ENCODE measurements at regions not wholly inside any gene's neighbourhood (a gene's known extent, or its start where the extent isn't known, plus 50 kb on each side); places are given as distances from the start of the nearest gene placed in this dataset.

DNA sequence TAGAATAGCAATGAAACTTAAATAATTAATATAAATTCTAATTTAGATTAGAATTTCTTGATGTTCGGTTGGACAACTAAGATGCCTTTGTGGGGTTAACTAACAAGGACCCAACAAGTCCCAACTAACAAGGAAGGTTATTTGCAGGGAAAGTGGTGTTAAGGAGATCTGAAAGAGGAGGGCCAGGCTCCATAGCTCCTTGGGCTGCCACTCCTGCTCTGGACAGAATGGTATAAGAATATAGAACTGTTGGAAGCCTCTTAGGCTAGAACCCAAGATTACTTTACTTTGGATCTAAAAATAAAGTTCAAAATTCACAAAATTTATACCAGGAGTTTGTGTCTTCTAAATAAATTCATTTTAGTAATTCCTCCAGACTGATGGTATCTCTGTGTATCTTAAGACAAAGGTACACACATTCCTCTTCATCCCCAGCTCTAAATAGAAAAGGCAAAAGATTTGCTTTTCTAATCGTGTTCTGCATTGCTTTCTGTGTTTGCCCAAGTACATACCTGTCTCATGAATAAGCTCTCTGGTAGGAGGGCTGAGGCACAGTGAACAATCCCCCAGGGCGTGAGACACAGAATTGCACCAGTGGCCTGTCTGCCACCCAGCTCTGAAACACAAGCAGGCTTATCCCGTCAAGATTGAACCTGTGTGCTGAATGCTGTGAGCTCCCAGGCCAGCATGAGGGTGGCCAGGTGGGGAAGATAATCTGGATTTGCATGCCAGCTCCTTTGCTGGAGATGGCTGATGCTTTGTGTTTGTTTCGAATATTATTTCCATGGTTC is 176.0 kb downstream of the ACKR3 start:
- DNase-seq (ENCODE audit: low read depth in 2 of 2) = no peak

DNA sequence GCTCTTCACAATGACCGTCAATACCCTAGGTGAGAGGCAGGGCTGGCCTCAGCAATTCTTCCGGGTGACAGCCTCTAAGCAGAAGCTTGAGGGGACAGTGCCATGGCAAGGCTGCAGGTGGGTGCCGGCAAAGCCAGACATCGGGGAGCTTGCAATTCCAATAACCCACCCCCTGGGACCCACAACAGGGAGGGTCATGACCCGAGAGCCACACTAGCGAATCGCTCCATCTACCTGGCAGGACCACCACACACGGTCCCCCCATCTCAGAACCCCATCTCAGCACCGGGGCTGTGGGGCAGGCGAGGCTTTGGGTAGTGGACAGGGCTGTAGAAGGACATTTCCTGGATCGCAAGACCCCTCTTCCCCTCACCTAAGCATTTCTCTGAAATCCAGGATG is 177.2 kb downstream of the ACKR3 start:
- DNase-seq (ENCODE audit: low read depth in 2 of 2) = no peak

DNA sequence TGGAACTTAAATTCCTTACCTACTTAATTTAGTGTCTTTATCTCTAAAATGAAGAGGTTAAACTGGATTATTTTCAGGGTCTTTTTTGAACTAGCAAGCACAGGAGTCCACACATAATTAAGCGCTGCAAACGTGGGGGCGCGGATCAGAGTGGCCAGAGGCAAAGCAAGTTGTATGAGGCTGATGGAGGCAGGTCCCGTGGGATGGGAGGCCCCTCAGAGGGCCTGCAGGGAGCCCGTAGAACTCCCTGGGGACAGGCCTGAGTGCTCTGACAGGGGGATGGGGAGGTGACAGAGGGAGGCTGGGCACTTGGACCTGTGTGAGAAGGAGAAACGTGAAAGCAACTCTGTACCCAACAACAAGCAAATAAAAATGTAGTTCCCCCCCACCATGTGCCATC is 177.8 kb downstream of the ACKR3 start:
- no peak for DNase-seq (ENCODE audit: low read depth in 2 of 2)

DNA sequence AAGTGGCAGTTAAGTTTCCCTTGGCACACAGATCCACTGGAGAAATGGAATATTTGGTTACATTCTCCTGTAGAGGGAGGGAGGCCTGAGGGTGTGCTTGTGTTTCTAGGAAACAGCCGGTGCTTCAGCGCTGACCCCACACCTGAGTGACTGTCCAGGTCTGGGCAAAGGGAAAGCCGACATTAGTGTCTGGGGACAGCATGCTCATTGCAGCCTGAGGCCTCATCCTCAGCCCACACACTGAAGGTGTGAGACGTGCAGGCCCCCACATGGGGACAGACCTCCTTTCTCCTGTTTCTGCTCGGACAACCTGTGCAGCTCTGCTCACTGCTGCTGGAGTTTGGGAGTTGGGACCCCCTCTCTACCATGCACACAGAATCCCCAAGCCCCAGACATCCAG is 178.3 kb downstream of the ACKR3 start:
- no peak for DNase-seq (ENCODE audit: low read depth in 2 of 2)

DNA sequence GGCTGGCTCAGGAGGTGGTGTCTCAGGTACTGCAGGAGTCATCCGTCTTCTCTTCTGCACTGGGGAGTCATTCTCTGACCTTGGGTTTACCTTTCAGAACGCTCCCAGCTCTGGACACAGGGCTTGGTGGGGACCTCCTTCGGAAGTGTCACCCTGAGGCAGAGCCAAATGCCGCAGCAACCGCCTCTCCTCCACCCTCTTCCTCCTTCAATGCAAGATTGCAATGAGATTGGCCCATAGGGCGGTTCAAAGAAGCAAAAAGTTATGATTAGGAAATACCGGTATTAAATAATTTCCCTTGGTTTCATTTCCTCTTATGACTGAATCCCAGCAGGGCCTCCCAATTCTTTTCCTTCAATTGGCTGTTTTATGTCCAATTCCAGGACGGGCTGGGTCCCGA is 178.8 kb downstream of the ACKR3 start:
- no peak for DNase-seq (ENCODE audit: low read depth in 2 of 2)

DNA sequence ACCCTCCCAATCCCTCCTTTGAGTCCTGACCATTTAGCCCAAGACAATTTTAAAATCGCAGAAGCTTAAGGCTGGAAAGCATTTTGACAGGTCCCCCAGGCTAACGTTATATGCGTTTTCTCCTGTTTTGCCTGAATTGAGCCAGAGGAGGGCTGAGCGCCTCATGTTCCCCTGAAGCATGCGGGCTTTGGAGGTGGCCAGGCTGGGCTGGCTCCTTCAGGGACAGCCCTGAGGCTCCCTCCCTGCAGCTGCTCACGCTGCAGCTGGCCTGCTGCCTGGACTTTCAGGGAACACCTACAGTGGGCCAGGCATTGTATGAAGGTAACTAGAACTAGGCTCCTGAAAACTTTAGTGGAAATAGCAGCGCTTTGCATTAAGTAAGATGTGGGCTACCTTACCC is 179.2 kb downstream of the ACKR3 start:
- DNase-seq (ENCODE audit: low read depth in 2 of 2) = no peak

DNA sequence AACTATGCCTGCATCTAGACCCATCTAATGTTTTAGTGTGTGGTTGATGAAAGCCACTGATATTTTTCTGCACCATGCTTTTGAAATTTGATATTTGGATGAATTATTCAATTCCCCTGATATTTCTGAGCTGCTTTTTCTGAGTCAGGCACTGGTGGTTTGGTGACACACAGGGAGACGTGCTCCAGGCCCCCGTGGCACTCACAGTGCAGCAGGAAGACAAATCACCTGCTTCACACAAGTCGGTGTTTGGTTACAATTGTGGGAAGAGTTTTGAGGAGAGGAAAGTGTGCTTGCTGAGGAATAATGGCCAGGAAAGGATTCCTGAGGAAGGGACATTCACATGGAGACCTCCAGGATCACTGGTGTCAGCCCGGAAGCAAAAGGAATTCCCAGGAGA is 179.7 kb downstream of the ACKR3 start:
- DNase-seq (ENCODE audit: low read depth in 2 of 2) = no peak

DNA sequence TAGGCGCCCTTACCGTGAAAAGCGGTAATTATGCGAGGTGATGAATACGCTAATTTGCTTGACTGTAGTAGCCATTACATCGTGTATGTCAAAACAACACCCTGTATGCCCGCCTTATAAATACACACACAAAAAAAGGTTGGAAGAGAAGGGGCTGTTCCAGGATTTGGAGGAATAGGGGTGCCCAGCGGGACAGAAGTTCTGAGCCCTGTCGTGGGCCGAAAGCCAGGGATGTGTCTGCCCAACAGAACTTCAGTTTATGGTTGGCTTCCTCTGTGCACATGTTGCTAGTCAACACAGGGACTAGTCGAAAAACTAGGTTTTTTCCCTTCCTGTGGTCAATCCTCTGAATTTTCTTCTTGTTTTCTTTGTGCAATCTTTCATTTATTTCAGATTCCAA is 182.5 kb downstream of the ACKR3 start:
- DNase-seq (ENCODE audit: low read depth in 2 of 2) = no peak

DNA sequence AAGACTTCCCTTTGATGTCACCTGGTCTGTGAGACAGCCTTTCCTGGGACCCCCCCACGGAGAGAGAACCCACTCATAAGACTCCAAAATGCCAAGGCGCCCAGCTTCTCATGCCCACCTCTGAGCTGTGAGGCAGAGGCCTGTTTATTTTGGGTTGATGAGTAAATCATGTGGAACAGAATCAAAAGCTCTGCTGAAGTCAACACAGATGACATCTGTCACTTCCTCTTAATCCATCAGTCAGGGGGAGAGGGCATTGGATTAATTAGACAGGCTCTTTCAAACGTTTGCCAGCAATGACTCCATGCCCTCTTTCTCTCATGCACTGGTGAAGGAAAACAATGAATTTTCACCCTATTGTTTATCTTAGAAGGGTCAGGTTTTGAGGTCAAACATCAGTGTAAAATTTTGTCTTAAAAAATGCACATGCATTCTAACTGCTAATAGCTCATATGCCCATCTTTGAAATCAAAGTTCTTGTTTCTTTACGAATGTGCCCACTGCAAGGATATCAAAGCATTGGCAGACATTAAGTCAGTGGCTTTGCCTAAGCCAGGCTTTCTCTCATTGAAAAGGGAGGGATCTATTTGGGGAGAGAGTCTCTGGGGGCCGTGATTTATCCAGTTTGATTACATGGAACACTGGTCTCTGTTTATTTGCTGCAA is 184.1 kb downstream of the ACKR3 start:
- no peak for DNase-seq (ENCODE audit: low read depth in 2 of 2)

DNA sequence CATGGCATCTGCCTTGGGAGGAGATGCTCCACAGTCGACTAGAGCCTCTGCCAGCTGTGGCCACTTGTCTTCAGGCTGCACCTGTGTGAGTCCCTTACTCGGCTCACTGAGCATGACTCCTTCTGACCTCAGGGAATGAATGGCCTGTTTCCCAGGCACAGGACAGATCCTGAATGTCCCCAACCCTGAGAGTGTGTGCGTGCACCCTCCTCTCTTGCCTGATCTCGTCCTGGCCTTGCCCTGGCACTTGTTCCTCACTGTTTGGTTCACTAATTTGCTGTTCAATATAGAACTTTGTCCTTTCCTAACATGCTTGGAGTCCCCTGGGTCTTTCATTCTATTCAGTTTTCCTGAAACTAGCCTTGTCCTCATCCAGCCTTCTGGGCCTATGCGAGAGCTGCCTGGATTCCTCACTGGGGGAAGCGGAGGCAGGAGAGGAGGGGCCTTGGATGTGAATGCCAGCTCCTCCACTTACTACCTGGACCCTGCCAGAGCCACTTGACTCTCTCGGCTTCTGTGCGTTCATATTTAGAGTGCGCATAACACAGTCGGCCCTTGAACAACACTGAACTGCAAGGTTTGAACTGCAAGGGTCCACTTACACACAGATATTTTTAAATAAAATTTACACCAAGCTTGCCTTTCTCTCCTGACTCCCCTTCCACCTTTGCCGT is 184.8 kb downstream of the ACKR3 start:
- no peak for DNase-seq (ENCODE audit: low read depth in 2 of 2)

DNA sequence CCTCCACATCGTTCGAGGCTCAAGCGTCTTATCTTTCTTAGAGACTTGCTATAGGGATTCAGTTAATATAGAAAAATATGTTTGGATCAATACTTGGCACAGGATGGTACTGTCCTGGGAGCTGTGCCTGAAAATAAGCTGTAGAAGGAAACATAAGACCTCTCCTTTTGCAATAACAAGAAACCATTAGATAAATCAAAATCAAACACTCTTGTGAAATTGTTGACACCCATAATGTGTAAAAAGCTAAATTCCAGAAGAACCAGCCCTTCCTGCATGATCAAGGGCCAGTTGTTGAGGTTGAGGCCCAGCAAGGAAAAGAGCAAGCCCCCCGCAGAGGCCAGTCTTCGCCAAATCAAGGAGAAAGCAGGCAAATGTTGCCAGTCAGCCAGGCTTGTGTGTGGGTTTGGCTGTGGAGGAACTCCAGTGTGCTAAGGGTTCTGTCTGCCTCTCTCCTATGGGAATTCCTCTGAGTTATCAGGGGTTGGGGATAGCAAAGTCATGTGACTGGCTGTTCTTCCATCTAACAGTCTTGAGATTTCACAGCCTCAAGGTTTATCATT is 185.7 kb downstream of the ACKR3 start:
- no peak for DNase-seq (ENCODE audit: low read depth in 2 of 2)

DNA sequence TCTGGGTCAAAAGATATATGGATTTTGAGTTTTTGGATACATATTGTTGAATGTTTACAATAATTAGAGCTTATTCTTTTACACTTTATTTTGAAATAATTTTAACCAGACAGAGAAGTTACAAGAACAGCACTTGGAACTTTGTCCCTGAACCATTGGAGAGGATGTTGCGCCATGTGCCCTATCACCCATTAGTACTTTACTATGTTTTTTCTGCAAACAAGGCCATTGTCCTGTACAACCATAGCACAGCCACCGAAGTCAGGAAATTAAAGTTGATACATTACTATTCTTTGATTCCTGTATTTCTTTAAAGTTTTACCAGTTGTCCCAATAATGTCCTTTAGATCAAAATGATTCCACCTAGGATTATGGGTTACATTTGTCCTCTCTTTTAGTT is 188.8 kb downstream of the ACKR3 start:
- DNase-seq (ENCODE audit: low read depth in 2 of 2) = no peak

DNA sequence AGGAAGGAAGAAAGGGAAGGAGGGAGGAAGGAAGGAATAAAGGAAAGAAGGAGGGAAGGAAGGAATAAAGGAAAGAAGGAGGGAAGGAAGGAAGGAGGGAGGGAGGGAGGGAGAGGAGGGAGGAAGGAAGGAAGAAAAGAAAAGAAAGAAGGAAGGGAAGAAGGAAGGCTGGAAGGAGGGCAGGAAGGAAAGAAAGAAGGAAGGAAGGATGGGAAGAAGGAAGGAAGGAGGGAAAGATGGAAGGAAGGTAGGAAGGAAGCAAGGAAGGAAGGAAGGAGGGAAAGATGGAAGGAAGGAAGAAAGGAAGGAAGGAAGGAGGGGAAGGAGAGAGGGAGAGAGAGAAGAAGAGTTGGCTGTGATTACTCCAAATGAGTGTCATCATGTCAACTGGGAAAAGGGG is 190.6 kb downstream of the ACKR3 start:
- no peak for DNase-seq (ENCODE audit: low read depth in 2 of 2)

DNA sequence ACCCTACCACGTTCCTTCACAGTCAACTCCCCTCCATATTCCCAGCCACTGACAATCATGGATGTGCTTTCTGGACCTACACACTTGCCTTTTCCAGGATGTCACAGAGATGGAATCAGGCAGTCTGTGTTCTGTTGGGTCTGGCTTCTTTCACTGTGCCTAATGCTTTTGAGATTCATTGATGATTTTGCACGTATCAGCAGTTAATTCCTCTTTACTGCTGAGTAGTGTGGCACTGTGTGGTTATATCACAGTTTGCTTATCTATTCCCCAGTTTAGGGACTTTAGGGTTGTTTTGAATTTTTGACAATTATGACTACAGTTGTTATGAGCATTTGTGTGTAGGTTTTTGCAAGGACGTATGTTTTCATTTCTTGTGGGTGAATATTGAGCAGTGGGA is 191.7 kb downstream of the ACKR3 start:
- DNase-seq (ENCODE audit: low read depth in 2 of 2) = no peak

DNA sequence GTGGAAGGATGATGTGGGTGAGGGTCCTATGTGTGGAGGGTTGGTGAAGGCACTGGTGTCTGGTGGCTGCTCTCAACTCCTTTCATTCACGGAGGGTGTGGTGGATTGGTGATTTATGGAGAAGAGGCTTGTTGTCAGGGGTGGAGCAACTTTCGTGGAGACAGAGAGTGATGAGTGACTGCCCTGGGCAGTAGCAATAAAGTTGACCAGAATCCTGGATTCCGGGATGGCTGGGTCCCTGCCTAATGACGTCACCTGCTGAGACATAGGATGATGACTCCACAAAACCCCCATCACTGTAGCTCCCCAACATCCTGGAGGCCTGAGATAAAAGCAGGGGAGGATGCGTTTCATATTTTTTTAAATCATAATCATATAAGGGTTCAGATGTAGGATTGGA is 193.0 kb downstream of the ACKR3 start:
- DNase-seq (ENCODE audit: low read depth in 2 of 2) = no peak

DNA sequence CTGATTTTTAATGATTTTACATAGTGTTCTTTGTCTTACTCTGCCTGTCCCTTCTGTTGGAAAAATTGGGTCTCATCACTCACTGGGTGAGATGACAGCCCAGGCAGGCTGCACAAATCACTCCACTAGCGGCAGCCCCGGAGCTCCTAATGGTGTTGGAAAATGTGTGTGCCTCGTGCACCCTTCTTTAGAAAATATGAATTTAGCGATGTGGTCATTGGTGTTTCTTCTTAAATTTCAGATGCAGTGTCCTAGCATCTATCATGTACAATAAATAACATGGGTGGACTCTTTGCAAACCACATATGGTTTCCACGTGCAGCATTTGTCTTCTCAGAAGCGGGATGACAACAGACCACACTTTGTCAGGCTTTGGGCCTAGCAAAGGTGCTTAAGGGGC is 194.2 kb downstream of the ACKR3 start:
- DNase-seq (ENCODE audit: low read depth in 2 of 2) = no peak

DNA sequence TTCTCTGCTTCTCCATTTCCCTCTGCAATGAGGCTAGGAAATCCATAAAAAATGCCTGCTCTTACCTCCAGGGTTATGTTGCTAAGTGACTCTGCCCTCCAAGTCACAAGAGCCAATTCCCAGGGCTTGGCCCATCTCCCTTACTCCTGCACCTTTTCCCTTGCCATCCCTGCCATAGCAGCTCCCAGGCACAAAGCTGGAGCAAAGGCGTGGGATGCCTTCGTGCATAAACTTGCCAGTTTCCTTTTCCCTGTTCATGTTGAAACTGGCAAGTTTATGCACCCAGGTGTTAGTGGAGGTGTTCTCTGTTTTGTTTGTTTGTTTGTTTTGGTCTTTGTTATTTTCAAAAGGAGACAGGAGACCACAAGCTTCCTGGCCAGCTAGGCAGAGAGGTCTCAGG is 195.1 kb downstream of the ACKR3 start:
- no peak for DNase-seq (ENCODE audit: low read depth in 2 of 2)

DNA sequence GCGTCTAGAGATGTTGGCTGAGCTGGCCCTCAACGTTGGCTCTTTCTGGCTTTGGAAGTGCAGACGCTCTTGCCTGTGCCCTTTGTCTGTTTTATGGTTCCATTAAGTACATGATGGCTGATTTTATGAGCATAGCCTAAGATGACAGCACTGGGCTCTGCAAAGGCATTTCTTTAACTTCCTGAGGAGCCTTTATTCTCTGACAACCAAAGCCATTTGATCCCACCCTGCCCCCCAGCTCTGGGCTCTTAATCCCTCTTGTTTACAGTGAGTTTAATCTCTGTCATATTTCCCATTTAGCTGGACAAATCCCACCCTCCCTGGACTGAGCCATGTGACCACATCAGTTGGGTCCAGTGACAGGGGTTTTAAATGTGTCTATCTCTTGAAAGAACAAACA is 195.9 kb downstream of the ACKR3 start:
- no peak for DNase-seq (ENCODE audit: low read depth in 2 of 2)

DNA sequence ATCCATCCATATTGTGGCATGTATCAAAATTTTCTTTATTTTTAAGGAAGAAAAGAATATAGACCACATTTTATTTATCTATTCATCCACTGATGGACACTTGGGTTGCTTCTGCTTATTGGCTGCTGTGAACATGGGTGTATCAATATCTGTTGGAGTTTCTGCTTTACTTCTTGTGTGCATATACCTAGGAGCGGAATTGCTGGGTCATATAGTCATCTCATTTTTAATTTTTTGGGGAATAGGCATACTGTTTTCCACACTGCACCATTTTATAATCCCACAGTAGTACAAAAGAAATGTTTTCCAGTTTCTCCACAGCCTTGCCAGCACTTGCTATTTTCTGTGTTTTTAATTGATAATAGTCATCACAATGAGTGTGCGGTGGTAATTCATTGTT is 197.2 kb downstream of the ACKR3 start:
- no peak for DNase-seq (ENCODE audit: low read depth in 2 of 2)

DNA sequence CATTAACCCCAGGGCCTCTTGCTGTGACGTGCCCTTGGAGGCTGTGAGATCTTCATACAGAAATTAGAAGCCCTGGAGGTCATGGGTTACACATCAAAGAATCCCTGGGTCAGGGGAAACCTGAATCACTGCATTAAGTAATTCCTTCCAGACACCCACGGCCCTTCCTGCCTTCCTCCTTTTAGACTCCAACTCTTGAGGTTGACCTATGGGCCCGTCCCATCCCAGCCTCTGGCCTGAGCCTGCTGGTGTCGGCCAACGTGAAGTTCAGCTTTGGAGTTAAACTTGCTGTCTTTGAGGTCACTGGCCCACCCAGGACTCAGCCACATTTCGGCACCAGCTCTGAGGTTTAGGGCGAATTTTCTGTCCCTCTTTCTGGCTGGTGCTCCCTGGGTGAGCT is 198.3 kb downstream of the ACKR3 start:
- no peak for DNase-seq (ENCODE audit: low read depth in 2 of 2)

DNA sequence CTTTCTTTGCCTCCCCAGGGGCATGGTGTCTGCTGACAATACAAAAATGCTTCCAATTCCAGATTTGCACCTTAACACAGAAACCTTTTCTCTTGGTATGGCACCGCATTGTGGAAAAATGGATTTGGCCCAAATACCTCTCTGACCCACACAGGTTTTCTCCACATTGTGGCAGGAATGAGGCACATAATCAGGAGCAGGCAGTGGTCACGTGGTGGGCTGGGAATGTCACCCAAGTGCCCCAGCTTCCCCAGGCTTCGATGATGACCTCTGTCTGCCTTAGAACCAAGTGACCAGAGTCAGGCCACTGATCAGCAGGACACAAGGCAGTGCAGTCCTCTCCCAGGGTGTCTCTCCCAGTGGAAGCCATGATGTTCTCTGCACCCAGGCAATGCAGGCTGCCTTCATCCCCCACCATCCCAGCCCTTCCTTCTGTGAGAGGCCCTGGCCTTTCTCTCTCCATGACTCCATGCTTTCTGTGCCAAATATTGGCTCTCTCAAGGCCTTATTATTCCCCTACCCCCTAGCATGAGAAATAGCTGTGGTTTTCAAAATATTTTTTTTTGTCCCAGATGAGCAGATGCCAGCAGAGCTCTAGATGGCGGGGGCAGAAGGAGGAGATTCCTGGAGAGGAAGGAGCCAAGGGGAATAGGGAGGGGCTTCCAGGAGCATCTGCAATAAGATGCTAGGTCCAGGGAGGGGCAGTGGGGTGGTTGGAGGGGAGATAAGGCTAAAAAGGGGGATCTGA is 198.9 kb downstream of the ACKR3 start:
- no peak for DNase-seq (ENCODE audit: low read depth in 2 of 2)

All from stimulated activated CD8-positive, alpha-beta memory T cell treated with anti-CD3 and anti-CD28 coated beads, Interleukin-2, amount 100 ng/mL, for 48 hours (primary cell).